K562 (cell line): ENCODE measurements at regions not wholly inside any gene's neighbourhood (a gene's known extent, or its start where the extent isn't known, plus 50 kb on each side); places are given as distances from the start of the nearest gene placed in this dataset.

Source experiments
- ATAC-seq: fragments of 200-7000 bp; cut with Tn5 transposase; 3 replicates; pipeline ENCODE4 v1.9.1; 2020; ENCODE audit warnings: moderate library complexity
- BruUV-seq: library from RNA; stranded (reverse); fragments of 400-500 nt; replicated peaks from 2 replicates; lab custom pipeline; 2021; lab: Mats Ljungman, UMichigan
- CTCF ChIA-PET: fragments of 300-600 bp; formaldehyde crosslinking; extraction: SDS; loops from one replicate; lab custom pipeline; 2021; ENCODE audit warnings: low intra/inter-chr PET ratio; lab: Yijun Ruan, JAX
- POLR2A ChIA-PET: fragments of 300-600, 350-650 bp; sonication (Branson Sonifier 250); formaldehyde crosslinking; extraction: SDS; loops from one replicate; lab custom pipeline; 2021; ENCODE audit warnings: antibody characterized with exemption, inconsistent platforms; lab: Yijun Ruan, JAX
- DNase-seq, 4 experiments: peaks; one replicate each; pipeline versions ENCODE4 v3.0.0 to v3.0.0-alpha.2; 2011 to 2018; ENCODE audit warnings: low spot score in 3 of 4, mixed read lengths in 3 of 4; ENCODE audit errors: extremely low read depth in 1 of 4
- FAIRE-seq: peaks from 2 replicates; lab custom pipeline; 2011; peaks lifted over from hg19 to GRCh38; lab: Jason Lieb, UNC
- H2AFZ ChIP-seq: 2 replicates; pipeline ENCODE4 v1.6.0; 2011; ENCODE audit warnings: low read depth, low read length, control low read depth, inconsistent platforms
- H3K27ac ChIP-seq: fragments of 200-600 bp; 3 replicates; pipeline ENCODE4 v1.8.0; 2011; ENCODE audit warnings: low read depth, mild to moderate bottlenecking, control low read depth, inconsistent platforms, low read length, moderate library complexity, mixed read lengths; ENCODE audit errors: extremely low read depth
- H3K27me3 ChIP-seq, 2 experiments: fragments of 300-600 bp in 1 of 2; 2 replicates in 1 of 2; 3 replicates in 1 of 2; pipeline versions ENCODE4 v1.6.0 to v1.8.0; 2011; ENCODE audit warnings: inconsistent platforms in 2 of 2, low read length in 2 of 2, mild to moderate bottlenecking in 1 of 2, mixed read lengths in 1 of 2, moderate library complexity in 1 of 2; ENCODE audit not compliant: control insufficient read depth in 2 of 2, insufficient read depth in 2 of 2
- H3K36me3 ChIP-seq: fragments of 300-600 bp; 3 replicates; pipeline ENCODE4 v1.8.0; 2011; ENCODE audit warnings: mild to moderate bottlenecking, low read length, inconsistent platforms; ENCODE audit not compliant: control insufficient read depth, insufficient read depth
- H3K4me1 ChIP-seq, 2 experiments: fragments of 200-600 bp in 1 of 2; replicated peaks in 1 of 2; 2 replicates in 1 of 2; 3 replicates in 1 of 2; pipeline versions ENCODE4 v1.5.1 to v1.8.0; 2011; ENCODE audit warnings: inconsistent platforms in 2 of 2, low read length in 2 of 2, mild to moderate bottlenecking in 1 of 2, mixed read lengths in 1 of 2, moderate library complexity in 1 of 2; ENCODE audit not compliant: control insufficient read depth in 2 of 2, insufficient read depth in 2 of 2
- H3K4me2 ChIP-seq: 2 replicates; pipeline ENCODE4 v1.6.1; 2011; ENCODE audit warnings: low read length, control low read depth, inconsistent platforms, mixed read lengths; ENCODE audit not compliant: insufficient read depth
- H3K4me3 ChIP-seq: fragments of 200-600 bp; sonication (generic), shearing (Covaris generic); 2 replicates; pipeline ENCODE4 v1.5.1; 2016; ENCODE audit warnings: control low read depth, inconsistent platforms
- H3K79me2 ChIP-seq: fragments of 200-600 bp; 3 replicates; pipeline ENCODE4 v1.8.0; 2011; ENCODE audit warnings: low read length, inconsistent platforms; ENCODE audit not compliant: control insufficient read depth, insufficient read depth
- H3K9ac ChIP-seq, 2 experiments: 2 replicates each; pipeline versions ENCODE4 v1.6.0 to v1.6.1; 2011; ENCODE audit warnings: low read depth in 2 of 2, low read length in 2 of 2, control low read depth in 1 of 2, inconsistent platforms in 1 of 2, mild to moderate bottlenecking in 1 of 2, mixed read lengths in 1 of 2; ENCODE audit not compliant: insufficient read depth in 1 of 2
- H3K9me1 ChIP-seq: one replicate; pipeline ENCODE4 v1.6.0; 2011; ENCODE audit warnings: inconsistent platforms, mild to moderate bottlenecking, low read length, moderate library complexity; ENCODE audit not compliant: control insufficient read depth, insufficient read depth
- H3K9me3 ChIP-seq: replicated peaks from 2 replicates; pipeline ENCODE4 v1.5.1; 2011; ENCODE audit warnings: low read depth, low read length, inconsistent platforms; ENCODE audit not compliant: control insufficient read depth, insufficient read depth
- H4K20me1 ChIP-seq: replicated peaks from 2 replicates; pipeline ENCODE4 v1.6.1; 2011; ENCODE audit warnings: low read length, inconsistent platforms, mixed read lengths; ENCODE audit not compliant: control insufficient read depth, insufficient read depth
- BRF1 ChIP-seq: IDR thresholded peaks from 3 replicates; pipeline ENCODE4 v1.6.1; 2011; ENCODE audit warnings: borderline replicate concordance, mild to moderate bottlenecking; ENCODE audit not compliant: insufficient read length; ENCODE audit errors: extremely low read depth
- CHCHD3 ChIP-seq: fragments of 250-450 bp; sonication (Bioruptor Pico); IDR thresholded peaks from 2 replicates; pipeline ENCODE4 v2.1.2; 2022; ENCODE audit warnings: mild to moderate bottlenecking
- EGR1 ChIP-seq: fragments of 450-650 bp; conservative IDR thresholded peaks from 2 replicates; pipeline ENCODE4 v1.6.1; 2017; ENCODE audit warnings: mild to moderate bottlenecking
- EP300 ChIP-seq: IDR thresholded peaks from 2 replicates; pipeline ENCODE4 v1.6.1; 2012; ENCODE audit warnings: low read length, improper control_type of control experiment
- FOXP4 ChIP-seq: sonication (generic); formaldehyde crosslinking; IDR thresholded peaks from 2 replicates; pipeline ENCODE4 v1.8.0; 2022; ENCODE audit warnings: mild to moderate bottlenecking, missing genetic modification reagents, borderline replicate concordance
- HDGF ChIP-seq: fragments of 450-650 bp; IDR thresholded peaks from 2 replicates; pipeline ENCODE4 v1.6.1; 2016
- HNRNPL ChIP-seq: fragments of 200-400 bp; formaldehyde crosslinking; IDR thresholded peaks from 2 replicates; pipeline ENCODE4 v1.6.1; 2017; ENCODE audit warnings: low read depth, mild to moderate bottlenecking, low read length
- NKRF ChIP-seq: fragments of 450-650 bp; IDR thresholded peaks from 2 replicates; pipeline ENCODE4 v1.6.1; 2016; ENCODE audit warnings: borderline replicate concordance
- NONO ChIP-seq, 2 experiments: fragments of 200-400 bp in 1 of 2; fragments of 450-650 bp in 1 of 2; formaldehyde crosslinking in 1 of 2; IDR thresholded peaks; 2 replicates each; pipeline ENCODE4 v1.6.1; 2017; ENCODE audit warnings: low read depth in 2 of 2, mild to moderate bottlenecking in 2 of 2, moderate library complexity in 2 of 2, low read length in 1 of 2
- NUFIP1 ChIP-seq: fragments of 450-650 bp; IDR thresholded peaks from 2 replicates; pipeline ENCODE4 v1.6.1; 2018; ENCODE audit not compliant: partially characterized antibody
- SLC30A9 ChIP-seq: fragments of 250-450 bp; sonication (Bioruptor Pico); IDR thresholded peaks from 2 replicates; pipeline ENCODE4 v1.8.0; 2022; ENCODE audit warnings: mild to moderate bottlenecking, moderate library complexity
- ZNF232 ChIP-seq: sonication (generic); formaldehyde crosslinking; IDR thresholded peaks from 2 replicates; pipeline ENCODE4 v1.8.0; 2022; ENCODE audit warnings: mild to moderate bottlenecking, missing genetic modification reagents
- ZNF395 ChIP-seq: fragments of 200-800 bp; sonication (Bioruptor generic); IDR thresholded peaks from 2 replicates; pipeline ENCODE4 v1.6.1; 2017; ENCODE audit warnings: missing genetic modification characterization, missing compliant biosample characterization
- WGBS: fragments of 100-300 bp; shearing (Covaris generic); methylation state at CpG from one replicate; pipeline ENCODE4 v1.1.6; 2016; ENCODE audit warnings: low coverage, mixed read lengths; ENCODE audit not compliant: insufficient coverage; ENCODE audit errors: missing lambda C conversion rate; 5-methylcytosine and 5-hydroxymethylcytosine counted together
- in situ Hi-C: fragments of 300-500 bp; cut with MboI; formaldehyde crosslinking; loops from 4 replicates; pipeline ENCODE4 v1.15.0; 2018; ENCODE audit warnings: inconsistent platforms, mixed read lengths
- intact Hi-C: fragments of 100-400 bp; cut with micrococcal nuclease; formaldehyde crosslinking; loops from 2 replicates; pipeline ENCODE4 v1.14.2; 2022
- TF ChIP-seq, protein P1 (sequence below): fragments of 450-650 bp; IDR thresholded peaks from 2 replicates; pipeline ENCODE4 v1.6.1; 2016; ENCODE audit warnings: mild to moderate bottlenecking
- TF ChIP-seq, protein P2 (sequence below): fragments of 250-450 bp; sonication (Bioruptor Pico); IDR thresholded peaks from 2 replicates; pipeline ENCODE4 v1.5.0; 2020; ENCODE audit warnings: mild to moderate bottlenecking

DNA sequence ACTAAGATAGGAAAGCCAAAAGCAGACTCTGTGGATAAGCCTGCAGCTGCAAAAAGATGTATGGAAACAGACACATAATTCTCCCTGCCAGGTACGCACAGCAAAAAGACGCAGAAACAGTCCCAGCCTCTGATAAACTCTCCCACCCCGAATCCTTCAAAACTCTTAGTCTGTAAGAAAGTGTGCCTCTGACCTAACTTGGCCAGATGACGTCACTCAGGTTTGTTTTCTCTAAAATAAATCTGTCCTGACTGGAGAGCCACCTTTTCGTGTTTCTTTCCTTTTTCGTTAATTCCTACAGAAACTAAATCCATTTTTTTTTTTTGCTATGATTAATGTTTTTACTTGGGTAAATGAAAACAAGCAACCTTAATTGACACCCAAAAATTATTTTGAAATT lies 793.8 kb downstream of the SORCS1 start:
- no peaks in the 10 kb centered on the region for H3K9me3 ChIP-seq
- no peak overlapping the region for H2AFZ ChIP-seq
- in situ Hi-C loops (no loop called here), intact Hi-C loops (no loop called here)
- DNase-seq, result no peak
- H3K9me1 ChIP-seq, result no peaks in the 10 kb centered on the region
- no peak overlapping the region for H3K4me3 ChIP-seq
- no peaks in the 10 kb centered on the region for H3K36me3 ChIP-seq
- no peak overlapping the region for H3K4me2 ChIP-seq
- no peak for FAIRE-seq
- H3K79me2 ChIP-seq, result no peaks in the 10 kb centered on the region
- H3K4me1 ChIP-seq, result no peaks in the 10 kb centered on the region
- ChIA-PET CTCF (no interaction called here), POLR2A (interaction anchor here (1.0 kb wide), 1 partner anchor 9 kb away, joined by 4 read pairs; no protein-coding TSS in a partner anchor)
- H3K9ac ChIP-seq, result no peak overlapping the region
- ATAC-seq, result no peak
- no peaks in the 10 kb centered on the region for H3K27me3 ChIP-seq
- BruUV-seq, result no TSS peak
- no peaks in the 10 kb centered on the region for H4K20me1 ChIP-seq
- 0% methylated on average over 6 of the region's 6 CpGs for WGBS
- no peak overlapping the region for H3K27ac ChIP-seq
- TF ChIP-seq BRF1 (no peak), SLC30A9 (CRISPR knock-in tag) (no peak), NKRF (no peak), HNRNPL (no peak), NONO (IDR thresholded peaks at IDR 0.05; ENCODE audit: low read depth in 2 of 2, low read length in 1 of 2) (no peak), HDGF (no peak), FOXP4 (CRISPR knock-in tag) (no peak), NUFIP1 (no peak), ZNF232 (no peak), CHCHD3 (CRISPR knock-in tag) (no peak), EGR1 (no peak), ZNF395 (CRISPR knock-in tag) (no peak), EP300 (no peak)
- TF ChIP-seq, protein P1, sequence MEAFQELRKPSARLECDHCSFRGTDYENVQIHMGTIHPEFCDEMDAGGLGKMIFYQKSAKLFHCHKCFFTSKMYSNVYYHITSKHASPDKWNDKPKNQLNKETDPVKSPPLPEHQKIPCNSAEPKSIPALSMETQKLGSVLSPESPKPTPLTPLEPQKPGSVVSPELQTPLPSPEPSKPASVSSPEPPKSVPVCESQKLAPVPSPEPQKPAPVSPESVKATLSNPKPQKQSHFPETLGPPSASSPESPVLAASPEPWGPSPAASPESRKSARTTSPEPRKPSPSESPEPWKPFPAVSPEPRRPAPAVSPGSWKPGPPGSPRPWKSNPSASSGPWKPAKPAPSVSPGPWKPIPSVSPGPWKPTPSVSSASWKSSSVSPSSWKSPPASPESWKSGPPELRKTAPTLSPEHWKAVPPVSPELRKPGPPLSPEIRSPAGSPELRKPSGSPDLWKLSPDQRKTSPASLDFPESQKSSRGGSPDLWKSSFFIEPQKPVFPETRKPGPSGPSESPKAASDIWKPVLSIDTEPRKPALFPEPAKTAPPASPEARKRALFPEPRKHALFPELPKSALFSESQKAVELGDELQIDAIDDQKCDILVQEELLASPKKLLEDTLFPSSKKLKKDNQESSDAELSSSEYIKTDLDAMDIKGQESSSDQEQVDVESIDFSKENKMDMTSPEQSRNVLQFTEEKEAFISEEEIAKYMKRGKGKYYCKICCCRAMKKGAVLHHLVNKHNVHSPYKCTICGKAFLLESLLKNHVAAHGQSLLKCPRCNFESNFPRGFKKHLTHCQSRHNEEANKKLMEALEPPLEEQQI, result no peak
- TF ChIP-seq, protein P2, sequence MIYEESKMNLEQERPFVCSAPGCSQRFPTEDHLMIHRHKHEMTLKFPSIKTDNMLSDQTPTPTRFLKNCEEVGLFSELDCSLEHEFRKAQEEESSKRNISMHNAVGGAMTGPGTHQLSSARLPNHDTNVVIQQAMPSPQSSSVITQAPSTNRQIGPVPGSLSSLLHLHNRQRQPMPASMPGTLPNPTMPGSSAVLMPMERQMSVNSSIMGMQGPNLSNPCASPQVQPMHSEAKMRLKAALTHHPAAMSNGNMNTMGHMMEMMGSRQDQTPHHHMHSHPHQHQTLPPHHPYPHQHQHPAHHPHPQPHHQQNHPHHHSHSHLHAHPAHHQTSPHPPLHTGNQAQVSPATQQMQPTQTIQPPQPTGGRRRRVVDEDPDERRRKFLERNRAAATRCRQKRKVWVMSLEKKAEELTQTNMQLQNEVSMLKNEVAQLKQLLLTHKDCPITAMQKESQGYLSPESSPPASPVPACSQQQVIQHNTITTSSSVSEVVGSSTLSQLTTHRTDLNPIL (CRISPR knock-in tag), result no peak
